HCT116 (cell line): ENCODE measurements at regions not wholly inside any gene's neighbourhood (a gene's known extent, or its start where the extent isn't known, plus 50 kb on each side); places are given as distances from the start of the nearest gene placed in this dataset.

Source experiments
- ATAC-seq: fragments of 200-7000 bp; cut with Tn5 transposase; 2 replicates; pipeline ENCODE4 v1.9.1; 2020; ENCODE audit warnings: mild to moderate bottlenecking, moderate library complexity
- BruUV-seq: library from RNA; stranded (reverse); fragments of 400-500 nt; replicated peaks from 2 replicates; lab custom pipeline; 2021; lab: Mats Ljungman, UMichigan
- CTCF ChIA-PET: fragments of 300-600 bp; sonication (Branson Sonifier 250); formaldehyde crosslinking; loops from one replicate; lab custom pipeline; 2021; ENCODE audit warnings: antibody characterized with exemption; lab: Charles Lee
- POLR2A ChIA-PET: fragments of 300-600, 350-600 bp; sonication (Branson Sonifier 250); formaldehyde crosslinking; loops from one replicate; lab custom pipeline; 2021; ENCODE audit warnings: antibody characterized with exemption; lab: Charles Lee
- RAD21 ChIA-PET, 2 experiments: fragments of 300-600 bp; sonication (Branson Sonifier 250); formaldehyde crosslinking; loops; one replicate each; lab custom pipeline; 2023; ENCODE audit warnings: low total read pairs in 2 of 2; ENCODE audit not compliant: uncharacterized antibody in 2 of 2, unreplicated experiment in 2 of 2, low non-redundant PET in 1 of 2; lab: Charles Lee
- DNase-seq: peaks from one replicate; pipeline ENCODE4 v3.0.0-alpha.2; 2010; ENCODE audit warnings: low read depth, low spot score
- H2AFZ ChIP-seq: fragments of 200-600 bp; shearing (Covaris generic), sonication (generic); 2 replicates; pipeline ENCODE4 v1.6.1; 2017; ENCODE audit warnings: low read depth, mixed run types, mixed read lengths, antibody characterized with exemption, low read length; ENCODE audit not compliant: poor library complexity, severe bottlenecking
- H3K27ac ChIP-seq: 2 replicates; pipeline ENCODE4 v1.5.1; 2012; ENCODE audit warnings: low read depth, low read length
- H3K27me3 ChIP-seq: fragments of 200-600 bp; sonication (generic); 2 replicates; pipeline ENCODE4 v1.6.1; 2016; ENCODE audit warnings: mixed run types, low read length, mixed read lengths; ENCODE audit not compliant: insufficient read depth
- H3K36me3 ChIP-seq, 2 experiments: fragments of 200-500 bp in 1 of 2; fragments of 200-600 bp in 1 of 2; sonication (Bioruptor generic) in 1 of 2; sonication (generic) in 1 of 2; 2 replicates each; pipeline versions ENCODE4 v1.5.1 to v1.6.1; 2014 to 2016; ENCODE audit warnings: low read length in 2 of 2, inconsistent platforms in 1 of 2, mixed read lengths in 1 of 2, mixed run types in 1 of 2; ENCODE audit not compliant: insufficient read depth in 2 of 2, control insufficient read depth in 1 of 2
- H3K4me1 ChIP-seq, 2 experiments: fragments of 200-600 bp in 1 of 2; sonication (generic) in 1 of 2; 2 replicates each; pipeline versions ENCODE4 v1.5.1 to v1.6.1; 2012 to 2017; ENCODE audit warnings: low read length in 2 of 2, inconsistent platforms in 1 of 2, mild to moderate bottlenecking in 1 of 2, mixed read lengths in 1 of 2, mixed run types in 1 of 2, moderate library complexity in 1 of 2; ENCODE audit not compliant: insufficient read depth in 2 of 2, control insufficient read depth in 1 of 2
- H3K4me2 ChIP-seq: fragments of 200-600 bp; sonication (generic); 2 replicates; pipeline ENCODE4 v1.6.1; 2017; ENCODE audit warnings: mixed run types, low read length, mixed read lengths
- H3K4me3 ChIP-seq, 2 experiments: fragments of 200-600 bp in 1 of 2; sonication (generic) in 1 of 2; replicated peaks in 1 of 2; 2 replicates each; pipeline ENCODE4 v1.5.1; 2011 to 2016; ENCODE audit warnings: low read length in 2 of 2, control low read depth in 1 of 2, low read depth in 1 of 2, mild to moderate bottlenecking in 1 of 2, mixed read lengths in 1 of 2, mixed run types in 1 of 2
- H3K79me2 ChIP-seq: fragments of 200-600 bp; sonication (generic); 2 replicates; pipeline ENCODE4 v1.6.1; 2017; ENCODE audit warnings: mild to moderate bottlenecking, mixed run types, low read length, moderate library complexity, mixed read lengths; ENCODE audit not compliant: insufficient read depth
- H3K9ac ChIP-seq: fragments of 200-600 bp; sonication (generic); 2 replicates; pipeline ENCODE4 v1.6.1; 2016; ENCODE audit warnings: low read length, mixed read lengths
- H3K9me2 ChIP-seq: fragments of 200-600 bp; sonication (generic), shearing (Covaris generic); 2 replicates; pipeline ENCODE4 v1.6.1; 2017; ENCODE audit warnings: mixed run types, mild to moderate bottlenecking, moderate library complexity; ENCODE audit not compliant: insufficient read depth
- H3K9me3 ChIP-seq, 2 experiments: fragments of 200-500 bp in 1 of 2; fragments of 200-600 bp in 1 of 2; sonication (Bioruptor generic) in 1 of 2; sonication (generic) in 1 of 2; 2 replicates each; pipeline ENCODE4 v1.6.1; 2014 to 2017; ENCODE audit warnings: low read length in 2 of 2, mixed read lengths in 2 of 2, inconsistent platforms in 1 of 2, low read depth in 1 of 2, mild to moderate bottlenecking in 1 of 2, mixed run types in 1 of 2, moderate library complexity in 1 of 2; ENCODE audit not compliant: control insufficient read depth in 1 of 2, insufficient read depth in 1 of 2
- H4K20me1 ChIP-seq: fragments of 200-600 bp; sonication (generic), shearing (Covaris generic); 2 replicates; pipeline ENCODE4 v1.6.1; 2017; ENCODE audit warnings: mixed run types, mild to moderate bottlenecking, moderate library complexity; ENCODE audit not compliant: insufficient read depth
- ATF3 ChIP-seq: IDR thresholded peaks from 2 replicates; pipeline ENCODE4 v1.6.1; 2012
- CBX3 ChIP-seq: IDR thresholded peaks from 2 replicates; pipeline ENCODE4 v1.6.1; 2012; ENCODE audit warnings: low read depth
- ELF1 ChIP-seq: IDR thresholded peaks from 2 replicates; pipeline ENCODE4 v1.6.1; 2012; ENCODE audit warnings: low read depth, borderline replicate concordance
- EZH2 ChIP-seq: fragments of 200-600 bp; sonication (generic); IDR thresholded peaks from 2 replicates; pipeline ENCODE4 v1.6.1; 2017; ENCODE audit warnings: antibody characterized with exemption, mixed run types
- EZH2phosphoT487 ChIP-seq: fragments of 200-600 bp; IDR thresholded peaks from 2 replicates; pipeline ENCODE4 v1.6.1; 2018; ENCODE audit warnings: antibody characterized with exemption, borderline replicate concordance
- FOSL1 ChIP-seq: IDR thresholded peaks from 2 replicates; pipeline ENCODE4 v1.6.1; 2012; ENCODE audit warnings: low read depth
- JUND ChIP-seq: IDR thresholded peaks from 2 replicates; pipeline ENCODE4 v1.6.1; 2012
- MAX ChIP-seq: IDR thresholded peaks from 2 replicates; pipeline ENCODE4 v1.6.1; 2012
- POLR2AphosphoS5 ChIP-seq: IDR thresholded peaks from 2 replicates; pipeline ENCODE4 v1.6.1; 2011; ENCODE audit warnings: mild to moderate bottlenecking, low read depth, low read length, moderate library complexity
- RAD21 ChIP-seq: IDR thresholded peaks from 2 replicates; pipeline ENCODE4 v1.6.1; 2012; ENCODE audit warnings: low read depth, mild to moderate bottlenecking
- REST ChIP-seq: IDR thresholded peaks from 2 replicates; pipeline ENCODE4 v1.6.1; 2012; ENCODE audit warnings: low read depth
- SIN3A ChIP-seq: IDR thresholded peaks from 2 replicates; pipeline ENCODE4 v1.6.1; 2012; ENCODE audit warnings: low read depth
- SP1 ChIP-seq: IDR thresholded peaks from 2 replicates; pipeline ENCODE4 v1.6.1; 2012; ENCODE audit warnings: low read depth
- SRF ChIP-seq: IDR thresholded peaks from 2 replicates; pipeline ENCODE4 v1.6.1; 2012; ENCODE audit warnings: low read depth
- YY1 ChIP-seq: IDR thresholded peaks from 2 replicates; pipeline ENCODE4 v1.6.1; 2011; ENCODE audit warnings: low read length, low read depth, moderate library complexity, mild to moderate bottlenecking; ENCODE audit not compliant: insufficient replicate concordance; ENCODE audit errors: extremely low read depth
- ZFX ChIP-seq: fragments of 450-650 bp; IDR thresholded peaks from 2 replicates; pipeline ENCODE4 v1.6.1; 2017
- ZNF274 ChIP-seq: fragments of 200-500 bp; sonication (Bioruptor generic); IDR thresholded peaks from 2 replicates; pipeline ENCODE4 v1.6.1; 2014; ENCODE audit warnings: mild to moderate bottlenecking, low read depth, low read length, inconsistent platforms
- intact Hi-C: fragments of 100-400 bp; cut with micrococcal nuclease; formaldehyde crosslinking; loops from 2 replicates; pipeline ENCODE4 v1.10.0; 2022

- Histone ChIP-seq H3K9me3 (no peaks in the 10 kb centered on the region), H3K36me3 (no peaks in the 10 kb centered on the region), H3K79me2 (no peaks in the 10 kb centered on the region), H3K27ac (no peak overlapping the region), H3K9me2 (no peaks in the 10 kb centered on the region), H3K4me1 (peaks cover 11% of the 10 kb centered on the region in 2 experiments; a peak in 3 of 4 replicates), H3K4me3 (no peak overlapping the region), H3K4me2 (no peak overlapping the region), H3K27me3 (no peaks in the 10 kb centered on the region), H3K9ac (no peak overlapping the region), H2AFZ (no peak overlapping the region), H4K20me1 (no peaks in the 10 kb centered on the region)
- TF ChIP-seq SP1 (no peak), ZFX (no peak), SRF (no peak), EZH2 (no peak), YY1 (no peak), ELF1 (no peak), FOSL1 (no peak), ATF3 (no peak), CBX3 (no peak), SIN3A (no peak), POLR2AphosphoS5 (no peak), EZH2phosphoT487 (no peak), ZNF274 (no peak), REST (no peak), RAD21 (no peak), JUND (no peak), MAX (no peak)
- BruUV-seq: no TSS peak
- CTCF ChIA-PET: no interaction called here
- ATAC-seq (no peak), DNase-seq (no peak)
- RAD21 ChIA-PET: no interaction called here
- POLR2A ChIA-PET: interaction anchor here (0.6 kb wide), 1 partner anchor 38 kb away, joined by 3 read pairs; no protein-coding TSS in a partner anchor
- intact Hi-C loops: no loop called here
Observed at GRCh38 chr20:54340667-54341081, 132.8 kb downstream of the PFDN4 start.
